Lower leg skin (tissue), 4 donors: ENCODE measurements at regions not wholly inside any gene's neighbourhood (a gene's known extent, or its start where the extent isn't known, plus 50 kb on each side); places are given as distances from the start of the nearest gene placed in this dataset.

ENCODE experiments used
- DNase-seq, 2 donors: peaks; one replicate each; pipeline ENCODE4 v3.0.0-alpha.2; 2019; ENCODE audit warnings: low spot score in 2 of 2
- H3K4me3 ChIP-seq: fragments of 200-600 bp; sonication (generic); 2 replicates; pipeline ENCODE4 v1.5.1; 2017; ENCODE audit warnings: mild to moderate bottlenecking, low read depth; ENCODE audit not compliant: poor library complexity, severe bottlenecking
- POLR2A ChIP-seq, 2 donors: fragments of 450-650 bp; IDR thresholded peaks; one replicate each; pipeline ENCODE4 v1.6.1; 2016 to 2017; ENCODE audit warnings: antibody characterized with exemption in 2 of 2, mild to moderate bottlenecking in 1 of 2, moderate library complexity in 1 of 2
- WGBS, 2 donors: methylation state at CpG; one replicate each; pipeline ENCODE4 v1.1.5; 2018; 5-methylcytosine and 5-hydroxymethylcytosine counted together
- intact Hi-C: fragments of 100-400 bp; cut with DNase I; formaldehyde crosslinking; loops from one replicate; pipeline ENCODE4 v1.15.0; 2023; ENCODE audit warnings: low total_unique reads
- TF ChIP-seq, protein P1 (sequence below), 3 donors: fragments of 450-650 bp; IDR thresholded peaks; one replicate each; pipeline ENCODE4 v1.5.1; 2016; ENCODE audit warnings: antibody characterized with exemption in 3 of 3, mild to moderate bottlenecking in 3 of 3, moderate library complexity in 2 of 3

DNA sequence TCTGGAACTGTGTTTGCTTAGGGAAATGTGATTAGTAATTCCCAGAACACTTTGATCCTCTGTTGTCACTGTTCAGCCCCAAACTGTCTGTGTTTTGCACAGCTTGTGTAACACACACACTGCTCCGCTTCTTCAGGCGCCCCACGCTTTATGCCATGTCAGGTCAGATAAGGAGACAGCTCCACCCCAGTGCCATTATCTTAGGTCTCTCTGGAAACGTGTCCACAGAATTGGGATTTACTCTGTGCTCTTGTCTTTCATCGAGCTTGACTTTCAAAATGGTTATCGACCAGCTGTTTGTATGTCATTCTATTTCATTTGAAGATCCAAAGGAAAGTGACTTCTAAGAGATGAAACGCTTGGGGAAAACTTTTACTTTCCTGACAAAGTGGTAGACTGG lies 106.4 kb upstream of the SSTR4 start:
- intact Hi-C loops = no loop called here
- 74 to 84% methylated on average over 7 of the region's 7 CpGs for WGBS, 2 donors
- H3K4me3 ChIP-seq = no peak overlapping the region
- TF ChIP-seq, protein P1, sequence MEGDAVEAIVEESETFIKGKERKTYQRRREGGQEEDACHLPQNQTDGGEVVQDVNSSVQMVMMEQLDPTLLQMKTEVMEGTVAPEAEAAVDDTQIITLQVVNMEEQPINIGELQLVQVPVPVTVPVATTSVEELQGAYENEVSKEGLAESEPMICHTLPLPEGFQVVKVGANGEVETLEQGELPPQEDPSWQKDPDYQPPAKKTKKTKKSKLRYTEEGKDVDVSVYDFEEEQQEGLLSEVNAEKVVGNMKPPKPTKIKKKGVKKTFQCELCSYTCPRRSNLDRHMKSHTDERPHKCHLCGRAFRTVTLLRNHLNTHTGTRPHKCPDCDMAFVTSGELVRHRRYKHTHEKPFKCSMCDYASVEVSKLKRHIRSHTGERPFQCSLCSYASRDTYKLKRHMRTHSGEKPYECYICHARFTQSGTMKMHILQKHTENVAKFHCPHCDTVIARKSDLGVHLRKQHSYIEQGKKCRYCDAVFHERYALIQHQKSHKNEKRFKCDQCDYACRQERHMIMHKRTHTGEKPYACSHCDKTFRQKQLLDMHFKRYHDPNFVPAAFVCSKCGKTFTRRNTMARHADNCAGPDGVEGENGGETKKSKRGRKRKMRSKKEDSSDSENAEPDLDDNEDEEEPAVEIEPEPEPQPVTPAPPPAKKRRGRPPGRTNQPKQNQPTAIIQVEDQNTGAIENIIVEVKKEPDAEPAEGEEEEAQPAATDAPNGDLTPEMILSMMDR (IDR thresholded peaks at IDR 0.05) = no peak
- TF ChIP-seq POLR2A (IDR thresholded peaks at IDR 0.05) = no peak
- no peak for DNase-seq

DNA sequence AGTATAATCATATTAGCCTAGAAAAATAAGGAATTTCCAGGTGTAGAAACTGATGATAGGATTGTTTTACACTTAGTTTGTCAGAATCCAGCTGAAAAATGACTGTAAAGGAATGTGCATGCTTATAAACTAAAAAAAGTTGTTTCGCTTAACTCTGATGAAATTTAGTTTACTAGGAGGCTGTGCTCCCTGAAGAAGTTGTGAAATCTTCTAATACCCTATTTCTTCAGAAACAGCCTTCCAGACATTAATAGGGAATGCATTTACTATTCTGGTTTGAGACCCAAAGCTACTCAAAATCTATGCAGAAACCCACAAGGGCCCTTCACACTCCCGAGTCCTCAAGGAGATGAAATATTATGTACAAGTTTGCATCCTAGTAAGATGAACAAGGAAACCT lies 105.5 kb upstream of the SSTR4 start:
- no peak for DNase-seq
- TF ChIP-seq POLR2A (IDR thresholded peaks at IDR 0.05) = no peak
- TF ChIP-seq, protein P1 (IDR thresholded peaks at IDR 0.05) = no peak
- intact Hi-C loops = no loop called here
- WGBS, 2 donors = 92 to 93% methylated on average over 2 of the region's 2 CpGs
- H3K4me3 ChIP-seq = no peak overlapping the region

DNA sequence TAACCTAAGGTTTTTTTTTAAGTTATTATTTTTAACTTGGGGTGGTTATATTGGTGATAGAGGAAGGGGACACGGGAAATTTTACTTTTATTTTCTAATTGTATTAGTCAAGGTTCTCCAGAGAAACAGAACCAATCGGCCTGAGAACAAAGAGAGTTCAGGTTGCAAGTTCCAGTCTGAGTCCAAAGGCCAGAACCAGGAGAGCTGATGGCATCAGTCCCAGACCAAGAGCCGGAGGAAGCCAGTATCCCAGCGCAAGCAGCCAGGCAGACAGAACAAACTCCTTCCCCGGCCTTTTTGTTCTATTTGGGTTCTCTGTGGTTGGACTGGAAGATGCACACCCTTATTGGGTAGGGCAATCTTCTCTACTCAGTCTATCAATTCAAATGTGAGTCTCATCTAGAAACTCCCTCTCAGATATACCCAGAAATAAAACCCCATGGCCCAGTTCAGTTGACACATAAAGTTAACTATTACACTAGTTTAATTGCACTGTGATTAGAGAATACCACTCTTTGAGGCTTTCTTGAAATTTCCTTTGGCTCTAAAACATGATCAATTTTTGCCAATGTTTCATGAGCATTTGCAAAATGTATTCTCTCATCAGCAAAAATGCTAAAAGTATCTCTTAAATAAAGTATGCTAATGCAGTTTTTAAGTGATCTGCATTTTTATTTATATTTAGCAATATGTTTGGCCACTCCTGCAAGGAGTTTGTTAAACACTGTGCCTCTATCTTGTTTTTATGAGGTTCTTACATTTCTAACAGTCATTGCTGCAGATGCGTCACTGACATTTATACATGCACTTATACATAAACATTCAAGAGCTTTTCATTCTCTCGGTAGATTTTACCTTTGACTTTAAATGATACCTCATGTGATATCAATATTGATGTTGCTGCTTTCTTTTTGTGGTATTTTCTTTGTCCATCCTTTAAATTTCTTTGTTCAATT lies 103.2 kb upstream of the SSTR4 start:
- TF ChIP-seq, protein P1 (IDR thresholded peaks at IDR 0.05) = no peak
- TF ChIP-seq POLR2A (IDR thresholded peaks at IDR 0.05) = no peak
- intact Hi-C loops = no loop called here
- no peak overlapping the region for H3K4me3 ChIP-seq
- no peak for DNase-seq
- WGBS, 2 donors = 88 to 93% methylated on average over 7 of the region's 7 CpGs

DNA sequence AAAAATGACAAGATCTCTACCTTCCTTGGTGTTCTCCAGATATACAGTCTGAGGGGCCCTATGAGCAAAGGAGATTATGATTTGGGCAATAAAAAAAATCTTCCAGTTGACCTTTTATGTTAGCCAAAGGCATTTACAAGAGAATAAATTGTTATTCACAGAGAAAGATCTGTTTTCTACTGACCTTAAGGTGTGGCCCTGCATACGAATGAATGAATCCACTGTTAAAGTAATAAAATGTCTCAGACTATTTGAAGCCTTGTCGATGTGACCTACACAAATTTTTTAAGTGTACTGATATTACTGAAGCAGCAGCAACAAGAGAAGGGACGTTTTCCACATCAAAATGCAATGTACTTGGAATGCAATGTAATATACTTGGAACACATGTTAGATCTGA lies 95.9 kb upstream of the SSTR4 start:
- 56 to 62% methylated on average over 3 of the region's 3 CpGs for WGBS, 2 donors
- TF ChIP-seq, protein P1 (IDR thresholded peaks at IDR 0.05) = no peak
- TF ChIP-seq POLR2A (IDR thresholded peaks at IDR 0.05) = no peak
- H3K4me3 ChIP-seq = no peak overlapping the region
- DNase-seq = no peak
- intact Hi-C loops = no loop called here

DNA sequence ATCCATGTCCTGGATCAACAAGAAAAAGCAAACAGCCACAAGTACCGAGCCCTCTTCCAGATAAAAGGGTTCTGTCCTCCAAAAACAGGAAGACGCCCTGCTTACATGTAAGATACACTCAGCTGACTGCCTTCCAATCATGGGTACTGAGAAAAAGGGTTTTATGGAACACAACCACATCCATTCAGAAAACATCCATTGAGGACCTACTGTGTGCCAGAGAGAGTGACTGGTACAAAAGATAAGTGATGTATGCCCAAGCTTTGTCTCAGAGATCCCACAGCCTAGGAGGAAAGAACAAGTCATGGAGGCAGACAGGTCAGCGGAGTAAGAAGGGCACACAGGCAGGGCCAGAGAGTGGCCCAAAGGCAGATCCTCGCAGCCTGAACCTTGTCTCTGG lies 94.8 kb upstream of the SSTR4 start:
- WGBS, 2 donors = 82 to 83% methylated on average over 4 of the region's 4 CpGs
- intact Hi-C loops = no loop called here
- DNase-seq = no peak
- H3K4me3 ChIP-seq = no peak overlapping the region
- TF ChIP-seq, protein P1 (IDR thresholded peaks at IDR 0.05) = no peak
- no peak for TF ChIP-seq POLR2A (IDR thresholded peaks at IDR 0.05)
